Gastrocnemius medialis (tissue), 4 donors: ENCODE measurements at regions not wholly inside any gene's neighbourhood (a gene's known extent, or its start where the extent isn't known, plus 50 kb on each side); places are given as distances from the start of the nearest gene placed in this dataset.

Source experiments
- ATAC-seq, 2 donors: fragments of 150-250 bp; one replicate each; pipeline ENCODE4 v1.9.1; 2016
- DNase-seq, 2 donors: peaks; one replicate each; pipeline ENCODE4 v3.0.0-alpha.2; 2019
- H3K27ac ChIP-seq, 4 donors: fragments of 200-600 bp; sonication (generic); 1 replicate in 1 of 4; 2 replicates in 3 of 4; pipeline ENCODE4 v1.5.1; 2016 to 2018; ENCODE audit warnings: mild to moderate bottlenecking in 2 of 4, moderate library complexity in 1 of 4
- H3K27me3 ChIP-seq, 3 donors: fragments of 200-600 bp; sonication (generic) in 2 of 3; 1 replicate in 1 of 3; 2 replicates in 2 of 3; pipeline versions ENCODE4 v1.5.1 to v1.6.0; 2016 to 2019; ENCODE audit warnings: mild to moderate bottlenecking in 1 of 3, moderate library complexity in 1 of 3
- H3K36me3 ChIP-seq, 2 donors: fragments of 200-600 bp; sonication (generic) in 1 of 2; one replicate each; pipeline ENCODE4 v1.5.1; 2017 to 2018
- H3K4me1 ChIP-seq, 2 donors: fragments of 200-600 bp; sonication (generic) in 1 of 2; one replicate each; pipeline ENCODE4 v1.5.1; 2016 to 2017; ENCODE audit warnings: mild to moderate bottlenecking in 2 of 2
- H3K4me3 ChIP-seq, 4 donors: fragments of 200-600 bp; sonication (generic) in 3 of 4; 1 replicate in 1 of 4; 2 replicates in 3 of 4; pipeline ENCODE4 v1.5.1; 2016 to 2019; ENCODE audit warnings: mild to moderate bottlenecking in 2 of 4
- H3K9me3 ChIP-seq, 3 donors: fragments of 200-600 bp; sonication (generic) in 2 of 3; 1 replicate in 1 of 3; 2 replicates in 2 of 3; pipeline ENCODE4 v1.5.1; 2016 to 2019
- CTCF ChIP-seq, 5 experiments: fragments of 450-650 bp in 3 of 5; fragments of 200-600 bp in 2 of 5; sonication (generic) in 2 of 5; IDR thresholded peaks in 4 of 5; conservative IDR thresholded peaks in 1 of 5; 1 replicate in 4 of 5; 2 replicates in 1 of 5; pipeline ENCODE4 v1.5.1; 2016 to 2019; ENCODE audit warnings: antibody characterized with exemption in 5 of 5, mild to moderate bottlenecking in 3 of 5, moderate library complexity in 3 of 5
- POLR2A ChIP-seq, 2 donors: fragments of 450-650 bp; IDR thresholded peaks; one replicate each; pipeline ENCODE4 v1.6.1; 2017; ENCODE audit warnings: antibody characterized with exemption in 2 of 2, mild to moderate bottlenecking in 2 of 2, moderate library complexity in 2 of 2
- in situ Hi-C, 4 donors: fragments of 200-750 bp; cut with MboI; loops; one replicate each; pipeline versions ENCODE4 v1.15.0 to v1.8.0; 2017; ENCODE audit warnings: low sequenced_read_pairs in 4 of 4
- intact Hi-C: fragments of 100-400 bp; cut with DNase I; formaldehyde crosslinking; loops from one replicate; pipeline ENCODE4 v1.15.1; 2023; ENCODE audit warnings: low total_unique reads

GRCh38 chr21:28699186-28699585, 293.5 kb downstream of the LTN1 start:
- intact Hi-C loops (no loop called here), in situ Hi-C loops (no loop called here)
- no peaks in the 10 kb centered on the region for H3K9me3 ChIP-seq
- DNase-seq (no peak), ATAC-seq (no peak)
- no peaks in the 10 kb centered on the region for H3K36me3 ChIP-seq
- H3K4me1 ChIP-seq: peaks cover 18 to 22% of the 10 kb centered on the region in 2 donors
- H3K4me3 ChIP-seq: no peak overlapping the region
- H3K27ac ChIP-seq: peak overlapping the region in 1 of 4 donors; percentile 10
- no peak for TF ChIP-seq POLR2A (IDR thresholded peaks at IDR 0.05)
- TF ChIP-seq CTCF (IDR thresholded peaks at IDR 0.05 in 4 of 5, conservative IDR thresholded peaks at IDR 0.05 in 1 of 5): no peak
- H3K27me3 ChIP-seq: no peaks in the 10 kb centered on the region

DNA sequence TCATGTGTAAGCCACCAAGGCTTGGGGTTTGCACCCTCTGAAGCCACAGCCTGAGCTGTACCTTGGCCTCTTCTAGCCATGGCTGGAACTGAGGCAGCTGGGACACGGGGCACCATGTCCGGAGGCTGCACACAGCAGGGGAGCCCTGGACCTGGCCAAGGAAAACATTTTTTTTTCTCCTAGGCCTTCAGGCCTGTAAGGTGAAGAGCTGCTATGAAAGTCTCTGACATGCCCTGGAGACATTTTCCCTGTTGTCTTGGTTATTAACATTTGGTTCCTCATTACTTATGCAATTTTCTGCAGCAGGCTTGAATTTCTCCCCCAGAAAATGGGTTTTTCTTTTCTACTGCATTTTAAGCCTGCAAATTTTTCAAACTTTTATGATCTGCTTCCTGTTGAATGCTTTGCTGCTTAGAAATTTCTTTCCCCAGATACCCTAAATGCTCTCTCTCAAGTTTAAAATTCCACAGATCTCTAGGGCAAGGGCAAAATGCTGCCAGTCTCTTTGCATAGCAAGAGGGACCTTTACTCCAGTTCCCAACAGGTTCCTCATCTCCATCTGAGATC, 295.8 kb downstream of the LTN1 start:
- Histone ChIP-seq H3K36me3 (no peaks in the 10 kb centered on the region), H3K27me3 (no peaks in the 10 kb centered on the region), H3K9me3 (no peaks in the 10 kb centered on the region), H3K4me1 (peaks cover 20 to 26% of the 10 kb centered on the region in 2 donors), H3K27ac (no peak overlapping the region), H3K4me3 (no peak overlapping the region)
- DNase-seq (no peak), ATAC-seq (no peak)
- TF ChIP-seq CTCF (IDR thresholded peaks at IDR 0.05 in 4 of 5, conservative IDR thresholded peaks at IDR 0.05 in 1 of 5) (no peak), POLR2A (IDR thresholded peaks at IDR 0.05) (no peak)
- in situ Hi-C loops (no loop called here), intact Hi-C loops (no loop called here)

DNA sequence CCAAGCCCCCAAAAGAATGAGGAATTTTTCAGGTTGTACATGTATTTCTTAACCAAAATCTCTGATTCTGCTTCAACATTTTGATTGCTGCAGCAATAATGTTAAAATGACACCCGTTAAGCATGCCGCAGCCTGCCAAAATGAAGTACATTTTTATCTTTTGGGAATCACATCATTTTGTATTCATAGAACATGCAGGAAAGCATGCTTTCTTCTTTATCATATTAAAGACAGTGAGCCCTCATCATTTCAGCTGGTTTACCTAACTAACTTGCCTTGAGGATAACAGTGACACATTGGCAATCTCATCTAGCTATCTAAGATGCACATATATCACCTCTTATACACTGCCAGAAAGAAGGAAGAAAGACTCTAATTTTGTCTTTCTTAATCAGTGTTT, 299.2 kb downstream of the LTN1 start:
- no peaks in the 10 kb centered on the region for H3K27me3 ChIP-seq
- intact Hi-C loops (no loop called here), in situ Hi-C loops (no loop called here)
- peaks cover 0 to 10% of the 10 kb centered on the region in 2 donors for H3K4me1 ChIP-seq
- H3K9me3 ChIP-seq: no peaks in the 10 kb centered on the region
- no peak for DNase-seq
- no peak for ATAC-seq
- no peak overlapping the region for H3K27ac ChIP-seq
- no peak overlapping the region for H3K4me3 ChIP-seq
- TF ChIP-seq CTCF (IDR thresholded peaks at IDR 0.05 in 4 of 5, conservative IDR thresholded peaks at IDR 0.05 in 1 of 5): no peak
- TF ChIP-seq POLR2A (IDR thresholded peaks at IDR 0.05): no peak
- no peaks in the 10 kb centered on the region for H3K36me3 ChIP-seq

DNA sequence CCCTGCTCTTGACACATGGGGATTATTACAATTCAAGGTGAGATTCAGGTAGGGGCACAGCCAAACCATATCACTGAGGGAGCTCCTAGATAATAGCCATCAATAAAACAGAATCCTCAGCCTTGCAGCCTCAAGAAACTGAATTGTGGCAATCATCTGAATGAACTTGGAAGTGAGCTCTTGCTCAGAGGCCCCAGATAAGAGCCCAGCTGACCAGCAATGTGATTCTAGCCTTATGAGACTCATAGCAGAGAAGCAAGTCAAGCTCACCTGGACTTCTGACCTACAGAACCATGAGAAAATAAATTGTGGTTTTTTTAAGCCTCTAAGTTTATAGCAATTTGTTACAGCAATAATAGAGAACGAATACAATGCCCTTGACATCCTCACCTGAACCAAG, 302.5 kb downstream of the LTN1 start:
- no peaks in the 10 kb centered on the region for H3K27me3 ChIP-seq
- no peak overlapping the region for H3K27ac ChIP-seq
- H3K9me3 ChIP-seq: no peaks in the 10 kb centered on the region
- peaks cover 0 to 10% of the 10 kb centered on the region in 2 donors for H3K4me1 ChIP-seq
- ATAC-seq (no peak), DNase-seq (no peak)
- in situ Hi-C loops (no loop called here), intact Hi-C loops (no loop called here)
- TF ChIP-seq CTCF (IDR thresholded peaks at IDR 0.05 in 4 of 5, conservative IDR thresholded peaks at IDR 0.05 in 1 of 5): no peak
- TF ChIP-seq POLR2A (IDR thresholded peaks at IDR 0.05): no peak
- H3K36me3 ChIP-seq: no peaks in the 10 kb centered on the region
- no peak overlapping the region for H3K4me3 ChIP-seq

GRCh38 chr21:28688381-28688780, 304.3 kb downstream of the LTN1 start:
- in situ Hi-C loops (no loop called here), intact Hi-C loops (no loop called here)
- H3K9me3 ChIP-seq: no peaks in the 10 kb centered on the region
- H3K4me3 ChIP-seq: no peak overlapping the region
- H3K27me3 ChIP-seq: no peaks in the 10 kb centered on the region
- H3K27ac ChIP-seq: no peak overlapping the region
- H3K4me1 ChIP-seq: peaks cover 0 to 10% of the 10 kb centered on the region in 2 donors
- TF ChIP-seq CTCF (IDR thresholded peaks at IDR 0.05 in 4 of 5, conservative IDR thresholded peaks at IDR 0.05 in 1 of 5): no peak
- H3K36me3 ChIP-seq: no peaks in the 10 kb centered on the region
- no peak for ATAC-seq
- DNase-seq: no peak
